Suprapubic skin (tissue), 4 donors: ENCODE measurements at regions not wholly inside any gene's neighbourhood (a gene's known extent, or its start where the extent isn't known, plus 50 kb on each side); places are given as distances from the start of the nearest gene placed in this dataset.

Experiments
- CTCF ChIP-seq, 2 donors: fragments of 200-600 bp in 1 of 2; fragments of 450-650 bp in 1 of 2; sonication (generic) in 1 of 2; IDR thresholded peaks; one replicate each; pipeline ENCODE4 v1.5.1; 2016 to 2019; ENCODE audit warnings: antibody characterized with exemption in 2 of 2, mild to moderate bottlenecking in 1 of 2, moderate library complexity in 1 of 2
- EP300 ChIP-seq: sonication (generic); formaldehyde crosslinking; IDR thresholded peaks from one replicate; pipeline ENCODE4 v1.6.1; 2017; ENCODE audit warnings: antibody characterized with exemption
- POLR2A ChIP-seq, 2 donors: fragments of 450-650 bp; IDR thresholded peaks; one replicate each; pipeline ENCODE4 v1.6.1; 2017; ENCODE audit warnings: antibody characterized with exemption in 2 of 2, mild to moderate bottlenecking in 2 of 2, moderate library complexity in 2 of 2
- POLR2AphosphoS5 ChIP-seq, 3 donors: sonication (generic); formaldehyde crosslinking; IDR thresholded peaks; one replicate each; pipeline ENCODE4 v1.6.1; 2017; ENCODE audit warnings: antibody characterized with exemption in 3 of 3

DNA sequence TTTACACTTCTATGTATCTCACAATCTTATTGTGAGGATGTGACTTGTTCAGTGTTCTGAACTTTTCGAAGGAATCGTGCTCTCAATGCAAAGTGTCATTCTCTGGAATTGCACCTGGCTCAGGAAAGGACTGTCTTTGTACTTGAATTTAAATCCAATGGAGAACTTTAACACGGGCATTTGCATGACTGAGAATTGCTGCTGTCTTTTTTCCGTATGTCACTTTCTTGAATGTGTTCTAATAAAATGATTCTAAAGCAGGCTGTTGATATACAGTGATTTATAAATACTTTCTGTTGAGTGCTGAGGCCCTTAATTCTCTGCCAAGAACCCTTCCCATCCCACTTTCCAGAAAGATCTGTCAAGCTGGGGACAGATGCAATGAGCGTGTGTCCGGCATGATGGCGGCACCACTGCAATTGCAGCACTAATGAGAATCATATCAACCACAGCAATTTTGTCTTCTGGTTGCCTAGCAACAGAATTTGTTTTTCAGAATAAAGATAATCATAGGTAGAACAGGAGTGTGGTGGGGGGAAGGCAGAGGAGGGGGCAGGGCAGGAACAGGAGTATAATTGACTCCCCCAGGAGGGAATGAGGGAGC lies 210.6 kb upstream of the UMPS start:
- no peak for TF ChIP-seq CTCF (IDR thresholded peaks at IDR 0.05)
- no peak for TF ChIP-seq EP300
- no peak for TF ChIP-seq POLR2A (IDR thresholded peaks at IDR 0.05)
- no peak for TF ChIP-seq POLR2AphosphoS5 (IDR thresholded peaks at IDR 0.05)
